ENCODE measurements at regions not wholly inside any gene's neighbourhood (a gene's known extent, or its start where the extent isn't known, plus 50 kb on each side); places are given as distances from the start of the nearest gene placed in this dataset.

GRCh38 chr3:71931922-71932321 lies 147.0 kb upstream of the PROK2 start:
- Histone ChIP-seq H3K27ac (ENCODE audit: low read depth, low read length) (no peak overlapping the region), H2AFZ (ENCODE audit: low read depth, low read length, severe bottlenecking) (no peak overlapping the region), H3K9ac (ENCODE audit: low read length) (no peak overlapping the region), H3K9me2 (replicated peaks; ENCODE audit: insufficient read depth, low read length) (no peaks in the 10 kb centered on the region), H3K9me3 (ENCODE audit: insufficient read depth, low read length) (no peaks in the 10 kb centered on the region), H3F3A (ENCODE audit: insufficient read depth) (no peaks in the 10 kb centered on the region), H3K27me3 (ENCODE audit: low read length) (no peaks in the 10 kb centered on the region), H3K4me2 (ENCODE audit: low read depth, low read length, poor library complexity, severe bottlenecking) (no peak overlapping the region), H3K4me3 (ENCODE audit: insufficient read depth, low read length, poor library complexity, severe bottlenecking) (no peak overlapping the region), H3K36me3 (ENCODE audit: low read length) (no peaks in the 10 kb centered on the region), H3K79me2 (ENCODE audit: insufficient read depth, low read length) (no peaks in the 10 kb centered on the region), H4K20me1 (ENCODE audit: low read depth, low read length) (no peaks in the 10 kb centered on the region)
- TF ChIP-seq EZH2phosphoT487 (conservative IDR thresholded peaks at IDR 0.05; ENCODE audit: low read length), result no peak
- no peak for TF ChIP-seq CTCF (IDR thresholded peaks at IDR 0.05; ENCODE audit: insufficient read depth, low read length, poor library complexity, severe bottlenecking)

- H3K9me3 ChIP-seq (ENCODE audit: insufficient read depth, low read length), result no peaks in the 10 kb centered on the region
- TF ChIP-seq EZH2phosphoT487 (conservative IDR thresholded peaks at IDR 0.05; ENCODE audit: low read length) (no peak), CTCF (IDR thresholded peaks at IDR 0.05; ENCODE audit: insufficient read depth, low read length, poor library complexity, severe bottlenecking) (no peak)
- no peaks in the 10 kb centered on the region for H3K27me3 ChIP-seq (ENCODE audit: low read length)
- H4K20me1 ChIP-seq (ENCODE audit: low read depth, low read length), result no peaks in the 10 kb centered on the region
- H3K4me3 ChIP-seq (ENCODE audit: insufficient read depth, low read length, poor library complexity, severe bottlenecking), result no peak overlapping the region
- H3K27ac ChIP-seq (ENCODE audit: low read depth, low read length), result no peak overlapping the region
- no peak overlapping the region for H3K9ac ChIP-seq (ENCODE audit: low read length)
- no peaks in the 10 kb centered on the region for H3K36me3 ChIP-seq (ENCODE audit: low read length)
- no peaks in the 10 kb centered on the region for H3F3A ChIP-seq (ENCODE audit: insufficient read depth)
- H2AFZ ChIP-seq (ENCODE audit: low read depth, low read length, severe bottlenecking), result no peak overlapping the region
- H3K9me2 ChIP-seq (replicated peaks; ENCODE audit: insufficient read depth, low read length), result no peaks in the 10 kb centered on the region
- H3K79me2 ChIP-seq (ENCODE audit: insufficient read depth, low read length), result no peaks in the 10 kb centered on the region
- H3K4me2 ChIP-seq (ENCODE audit: low read depth, low read length, poor library complexity, severe bottlenecking), result no peak overlapping the region
These were observed 145.4 kb upstream of the PROK2 start for GRCh38 chr3:71930056-71930991.

- H3K27me3 ChIP-seq (ENCODE audit: low read length), result no peaks in the 10 kb centered on the region
- H2AFZ ChIP-seq (ENCODE audit: low read depth, low read length, severe bottlenecking), result no peak overlapping the region
- no peak overlapping the region for H3K27ac ChIP-seq (ENCODE audit: low read depth, low read length)
- no peaks in the 10 kb centered on the region for H3F3A ChIP-seq (ENCODE audit: insufficient read depth)
- no peaks in the 10 kb centered on the region for H3K79me2 ChIP-seq (ENCODE audit: insufficient read depth, low read length)
- no peaks in the 10 kb centered on the region for H4K20me1 ChIP-seq (ENCODE audit: low read depth, low read length)
- no peaks in the 10 kb centered on the region for H3K36me3 ChIP-seq (ENCODE audit: low read length)
- H3K4me2 ChIP-seq (ENCODE audit: low read depth, low read length, poor library complexity, severe bottlenecking), result no peak overlapping the region
- no peaks in the 10 kb centered on the region for H3K9me3 ChIP-seq (ENCODE audit: insufficient read depth, low read length)
- no peak for TF ChIP-seq CTCF (IDR thresholded peaks at IDR 0.05; ENCODE audit: insufficient read depth, low read length, poor library complexity, severe bottlenecking)
- no peak for TF ChIP-seq EZH2phosphoT487 (conservative IDR thresholded peaks at IDR 0.05; ENCODE audit: low read length)
- no peak overlapping the region for H3K9ac ChIP-seq (ENCODE audit: low read length)
- H3K4me3 ChIP-seq (ENCODE audit: insufficient read depth, low read length, poor library complexity, severe bottlenecking), result no peak overlapping the region
- H3K9me2 ChIP-seq (replicated peaks; ENCODE audit: insufficient read depth, low read length), result no peaks in the 10 kb centered on the region
These were observed 143.3 kb upstream of the PROK2 start for GRCh38 chr3:71928212-71928611.

All from SU-DHL-6 (cell line).